GM23338 (cell line): ENCODE measurements at regions not wholly inside any gene's neighbourhood (a gene's known extent, or its start where the extent isn't known, plus 50 kb on each side); places are given as distances from the start of the nearest gene placed in this dataset.

Experiments used
- ATAC-seq: fragments of 200-7000 bp; cut with Tn5 transposase; 3 replicates; pipeline ENCODE4 v1.9.1; 2020
- DNase-seq: peaks from one replicate; pipeline ENCODE4 v3.0.0-alpha.2; 2015; ENCODE audit warnings: low spot score
- H2AFZ ChIP-seq: fragments of 200-600 bp; sonication (generic); 2 replicates; pipeline ENCODE4 v1.8.0; 2016; ENCODE audit warnings: antibody characterized with exemption, mild to moderate bottlenecking, moderate library complexity
- H3F3A ChIP-seq: fragments of 200-600 bp; sonication (generic); replicated peaks from 2 replicates; pipeline ENCODE4 v1.8.0; 2017; ENCODE audit warnings: antibody characterized with exemption, mixed run types, low read depth
- H3K27ac ChIP-seq: fragments of 200-600 bp; sonication (generic); 2 replicates; pipeline ENCODE4 v1.6.1; 2016; ENCODE audit warnings: low read depth
- H3K27me3 ChIP-seq: fragments of 200-600 bp; sonication (generic); 2 replicates; pipeline ENCODE4 v1.8.0; 2016; ENCODE audit warnings: mild to moderate bottlenecking, mixed run types, moderate library complexity; ENCODE audit not compliant: insufficient read depth
- H3K36me3 ChIP-seq: fragments of 200-600 bp; sonication (generic); 2 replicates; pipeline ENCODE4 v1.8.0; 2016; ENCODE audit warnings: mild to moderate bottlenecking; ENCODE audit not compliant: insufficient read depth
- H3K4me1 ChIP-seq: fragments of 200-600 bp; sonication (generic); 2 replicates; pipeline ENCODE4 v1.8.0; 2016; ENCODE audit warnings: mild to moderate bottlenecking, moderate library complexity; ENCODE audit not compliant: insufficient read depth
- H3K4me2 ChIP-seq: fragments of 200-600 bp; sonication (generic); 2 replicates; pipeline ENCODE4 v1.7.1; 2017; ENCODE audit warnings: mixed run types
- H3K4me3 ChIP-seq: fragments of 200-600 bp; sonication (generic); 2 replicates; pipeline ENCODE4 v1.6.1; 2016; ENCODE audit warnings: mixed run types
- H3K79me2 ChIP-seq: fragments of 200-600 bp; sonication (generic); replicated peaks from 2 replicates; pipeline ENCODE4 v1.8.0; 2017; ENCODE audit warnings: mild to moderate bottlenecking; ENCODE audit not compliant: insufficient read depth
- H3K9me2 ChIP-seq: fragments of 200-600 bp; sonication (generic); 2 replicates; pipeline ENCODE4 v1.8.0; 2017; ENCODE audit not compliant: insufficient read depth
- H4K20me1 ChIP-seq: fragments of 200-600 bp; sonication (generic); replicated peaks from 2 replicates; pipeline ENCODE4 v1.8.0; 2017; ENCODE audit warnings: mild to moderate bottlenecking; ENCODE audit not compliant: insufficient read depth
- H3K27ac Mint-ChIP-seq: 2 replicates; pipeline ENCODE4 v1.8.0; 2020; ENCODE audit warnings: inconsistent platforms, mild to moderate bottlenecking, moderate library complexity, mixed read lengths
- H3K27me3 Mint-ChIP-seq: 3 replicates; pipeline ENCODE4 v1.8.0; 2022; ENCODE audit warnings: low read depth, mild to moderate bottlenecking, moderate library complexity, mixed read lengths, inconsistent platforms; ENCODE audit not compliant: insufficient read depth, poor library complexity
- H3K36me3 Mint-ChIP-seq: 3 replicates; pipeline ENCODE4 v1.8.0; 2021; ENCODE audit warnings: low read depth, mild to moderate bottlenecking, inconsistent platforms, moderate library complexity, mixed read lengths
- H3K4me1 Mint-ChIP-seq: 3 replicates; pipeline ENCODE4 v1.8.0; 2020; ENCODE audit warnings: mild to moderate bottlenecking, inconsistent platforms, mixed read lengths
- H3K4me3 Mint-ChIP-seq: 3 replicates; pipeline ENCODE4 v1.8.0; 2021; ENCODE audit warnings: moderate library complexity, mild to moderate bottlenecking, inconsistent platforms, mixed read lengths
- H3K9me3 Mint-ChIP-seq: 3 replicates; pipeline ENCODE4 v1.8.0; 2020; ENCODE audit warnings: moderate library complexity, mild to moderate bottlenecking, inconsistent platforms, mixed read lengths
- CTCF ChIP-seq, 2 experiments: fragments of 200-600 bp in 1 of 2; sonication (generic) in 1 of 2; conservative IDR thresholded peaks; 2 replicates each; pipeline versions ENCODE4 v1.5.1 to v1.6.1; 2016 to 2017; ENCODE audit warnings: antibody characterized with exemption in 2 of 2, low read depth in 2 of 2, mild to moderate bottlenecking in 2 of 2, moderate library complexity in 1 of 2
- ETS1 ChIP-seq: IDR thresholded peaks from 2 replicates; pipeline ENCODE4 v1.6.1; 2016; ENCODE audit warnings: antibody characterized with exemption
- EZH2phosphoT487 ChIP-seq: fragments of 200-600 bp; sonication (generic); IDR thresholded peaks from one replicate; pipeline ENCODE4 v1.8.1; 2018; ENCODE audit warnings: antibody characterized with exemption; ENCODE audit not compliant: unreplicated experiment
- POLR2AphosphoS5 ChIP-seq: IDR thresholded peaks from 2 replicates; pipeline ENCODE4 v1.6.1; 2016; ENCODE audit warnings: antibody characterized with exemption, low read depth
- REST ChIP-seq: IDR thresholded peaks from one replicate; pipeline ENCODE4 v1.6.1; 2018; ENCODE audit warnings: antibody characterized with exemption; ENCODE audit not compliant: unreplicated experiment
- ZNF462 ChIP-seq: fragments of 250-450 bp; sonication (Bioruptor Pico); IDR thresholded peaks from 2 replicates; pipeline ENCODE4 v1.5.0; 2020; ENCODE audit warnings: mild to moderate bottlenecking, moderate library complexity

- no peak for TF ChIP-seq CTCF (conservative IDR thresholded peaks at IDR 0.05; ENCODE audit: low read depth in 2 of 2)
- TF ChIP-seq REST = no peak
- TF ChIP-seq EZH2phosphoT487 = no peak
- TF ChIP-seq POLR2AphosphoS5 = no peak
Measured at GRCh38 chr5:25554077-25554476, 909.3 kb upstream of the CDH10 start (continued).

GRCh38 chr5:25552871-25553481, 908.2 kb upstream of the CDH10 start:
- Histone ChIP-seq H3K4me3 (no peak overlapping the region), H3K36me3 (no peaks in the 10 kb centered on the region)
- no peak for ATAC-seq

More at GRCh38 chr5:25552871-25553481, 908.2 kb upstream of the CDH10 start:
- H2AFZ ChIP-seq = no peak overlapping the region
- no peak overlapping the region for H3K27ac ChIP-seq
- Mint-ChIP-seq H3K4me3 (no peak overlapping the region), H3K27me3 (no peaks in the 10 kb centered on the region), H3K36me3 (no peaks in the 10 kb centered on the region), H3K4me1 (no peaks in the 10 kb centered on the region; the same call in 2 of the 3 replicates), H3K27ac (no peak overlapping the region), H3K9me3 (no peaks in the 10 kb centered on the region)
- no peaks in the 10 kb centered on the region for H3K9me2 ChIP-seq
- H3K4me1 ChIP-seq = 0 out of 2 replicates have a peak, but pooled peaks cover 1% of the 10 kb centered on the region
- TF ChIP-seq POLR2AphosphoS5 (no peak), ETS1 (no peak), ZNF462 (CRISPR knock-in tag) (no peak)
- H3K79me2 ChIP-seq = no peaks in the 10 kb centered on the region
- DNase-seq = no peak
- no peak overlapping the region for H3K4me2 ChIP-seq
- no peaks in the 10 kb centered on the region for H4K20me1 ChIP-seq
- no peaks in the 10 kb centered on the region for H3F3A ChIP-seq
- no peaks in the 10 kb centered on the region for H3K27me3 ChIP-seq
